ENCODE measurements at regions not wholly inside any gene's neighbourhood (a gene's known extent, or its start where the extent isn't known, plus 50 kb on each side); places are given as distances from the start of the nearest gene placed in this dataset.

DNA sequence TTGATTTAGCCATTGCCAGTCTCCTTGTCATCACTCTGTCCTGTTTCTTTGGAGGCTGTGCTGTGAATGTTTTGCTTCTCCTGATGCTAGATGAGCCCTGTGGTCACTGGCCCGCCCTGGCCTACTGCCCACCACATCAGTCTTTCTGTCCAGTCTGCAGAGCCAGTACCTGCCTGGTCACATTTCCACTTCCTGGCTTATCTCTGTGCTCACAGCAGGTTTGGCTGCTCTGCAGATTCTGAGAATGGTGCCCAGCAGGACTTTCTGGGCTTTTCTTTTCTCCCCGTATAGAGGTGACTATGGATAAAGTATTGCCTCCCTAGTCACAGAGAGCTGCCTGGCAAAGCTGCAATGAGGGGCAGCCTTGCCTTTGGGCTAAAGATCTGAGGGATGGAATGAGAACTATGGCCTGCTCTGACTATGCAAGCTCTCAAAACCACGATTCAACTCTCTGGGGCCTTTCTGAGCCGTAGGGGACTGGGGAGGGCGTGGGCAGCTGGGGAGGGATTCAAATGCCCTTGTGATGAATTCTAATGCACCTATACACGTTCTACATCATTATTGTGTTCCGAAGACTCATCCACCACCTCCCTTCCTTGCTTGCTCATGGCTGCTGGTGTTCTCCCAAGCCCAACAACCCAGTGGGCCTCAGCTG, 410.4 kb upstream of the NPVF start:
- no peak for DNase-seq

DNA sequence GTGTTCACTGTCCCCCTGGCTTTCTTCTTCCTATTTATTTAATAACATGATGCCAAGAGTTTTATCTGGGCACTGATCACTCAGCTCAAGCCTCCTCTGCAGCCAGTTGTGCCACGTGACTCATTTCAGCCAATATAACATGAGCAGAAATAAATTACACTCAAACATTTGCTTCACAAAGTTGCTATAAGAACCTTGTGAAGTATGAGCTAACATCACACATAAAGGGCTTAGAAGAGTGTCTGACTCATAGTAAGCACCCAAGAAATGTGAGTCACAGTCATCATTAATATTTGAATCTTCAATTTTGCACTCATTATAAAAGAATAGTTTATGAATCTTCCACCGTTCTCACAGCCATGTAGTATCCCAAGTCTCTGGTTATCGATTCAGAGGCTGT, 414.6 kb upstream of the NPVF start:
- DNase-seq, result no peak

DNA sequence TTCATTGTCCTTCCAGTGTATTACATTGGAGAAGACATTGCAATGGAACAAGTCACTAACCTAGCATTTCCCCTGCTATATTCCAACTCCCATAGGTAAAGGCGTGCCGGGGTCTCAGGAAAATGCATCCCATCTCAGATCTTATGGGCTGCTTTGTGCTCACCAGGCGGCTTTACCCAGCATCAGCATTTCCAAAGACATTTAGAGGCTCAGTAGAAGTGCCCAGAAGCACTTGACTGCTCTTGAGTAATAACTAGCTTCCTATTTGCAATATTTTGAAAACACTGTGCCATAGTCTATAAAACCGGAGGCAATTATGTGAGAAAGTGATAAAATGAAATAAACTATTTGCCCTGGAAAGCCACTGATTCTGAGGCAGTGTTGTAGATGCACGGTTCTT, 415.0 kb upstream of the NPVF start:
- no peak for DNase-seq

DNA sequence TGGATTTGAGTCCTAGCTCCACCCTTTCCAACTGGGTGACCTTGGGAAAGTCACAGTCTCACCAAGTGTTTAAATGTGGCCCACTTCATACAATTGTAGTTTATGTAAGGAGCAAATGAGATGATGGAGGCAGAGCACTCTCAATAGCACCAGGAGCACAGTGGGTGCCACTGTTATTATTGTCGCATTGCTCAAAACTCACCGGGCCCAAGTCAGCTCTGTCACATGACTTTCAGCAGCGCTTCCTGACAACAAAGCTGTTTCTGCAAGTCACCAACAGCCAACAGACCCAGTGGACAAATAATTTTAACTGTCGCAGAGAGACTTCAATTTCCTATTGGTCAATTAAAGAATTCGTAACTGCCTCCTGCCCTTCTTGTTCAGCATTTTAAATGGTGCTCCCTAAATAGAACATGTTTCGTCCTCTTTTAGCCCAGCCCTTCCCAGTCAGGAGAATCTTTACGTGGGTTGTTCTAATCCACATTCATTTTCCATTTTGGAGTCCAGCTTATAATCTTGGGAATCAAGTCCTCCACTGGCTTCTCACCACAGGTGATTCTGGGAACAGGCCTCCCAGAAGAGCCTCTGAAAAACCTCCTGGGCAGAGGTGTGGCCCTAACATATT, 415.6 kb upstream of the NPVF start:
- no peak for DNase-seq

DNA sequence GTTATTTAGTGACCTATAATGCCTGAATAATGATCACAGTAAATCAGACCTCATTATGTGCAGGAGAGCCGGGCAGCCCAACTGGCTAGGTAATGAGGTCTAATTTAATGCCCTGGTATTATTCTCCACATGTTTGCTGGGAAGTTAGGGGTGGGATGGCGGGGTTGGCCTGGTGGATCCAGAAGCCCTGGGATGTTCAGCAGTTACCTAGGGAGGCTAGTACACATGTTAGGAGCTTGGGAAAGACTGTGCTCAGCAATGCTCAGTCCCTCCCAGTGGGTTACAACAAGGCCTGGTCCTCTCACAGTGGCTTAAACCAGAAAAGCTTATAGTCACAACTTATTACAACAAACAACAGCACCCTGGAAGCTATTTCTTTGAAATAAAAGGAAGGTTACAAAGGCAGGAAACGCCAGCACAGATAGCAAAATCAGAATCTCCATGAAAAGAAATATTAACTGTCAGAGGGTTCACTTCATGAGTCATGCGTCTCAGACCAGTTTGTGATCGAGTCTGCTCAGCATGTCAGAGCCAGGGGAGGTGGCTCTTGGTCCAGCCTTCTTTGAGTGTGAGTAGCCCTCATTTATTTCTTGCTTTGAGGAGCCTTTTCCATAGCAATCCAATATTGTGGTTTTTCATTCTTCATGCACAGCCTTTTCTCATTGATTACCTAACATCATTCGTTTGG, 418.6 kb upstream of the NPVF start:
- no peak for DNase-seq

DNA sequence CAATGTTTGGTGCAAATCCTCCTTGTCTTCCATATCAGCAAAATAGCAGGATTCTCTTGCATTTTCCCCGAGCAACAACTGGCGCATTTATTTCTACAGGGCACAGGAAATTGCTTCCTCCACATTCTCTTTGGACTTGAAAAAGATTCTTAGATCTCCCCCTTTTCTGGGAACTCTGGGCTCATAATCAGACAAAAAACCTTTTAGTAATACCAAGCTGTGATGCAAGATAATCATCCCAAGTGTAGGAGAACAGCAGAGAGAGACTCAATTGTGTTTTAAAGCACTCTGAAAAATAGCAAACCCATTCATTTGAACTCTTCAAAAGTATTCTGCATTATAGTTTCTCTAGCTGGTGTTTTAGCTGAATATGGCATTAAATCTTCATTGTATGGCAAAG, 419.6 kb upstream of the NPVF start:
- peak; percentile 14 for DNase-seq

DNA sequence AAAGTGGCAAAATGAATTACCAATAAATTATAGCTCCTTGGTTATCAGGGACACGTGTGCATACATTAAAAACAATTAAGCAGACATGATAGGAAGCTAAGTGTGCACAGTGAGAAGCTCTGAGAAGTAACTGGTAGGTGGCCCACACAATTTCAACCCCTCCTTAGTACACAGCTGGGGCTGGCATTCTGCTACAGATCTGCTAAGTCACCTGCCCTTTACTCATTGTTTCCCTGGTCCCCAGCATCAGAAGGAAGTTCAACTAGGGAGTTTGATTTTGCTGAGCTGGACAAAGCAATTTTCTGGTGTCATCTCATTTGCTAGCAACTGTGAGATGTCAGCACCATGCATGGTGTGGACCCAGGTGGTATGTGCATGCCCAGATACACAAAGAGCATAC, 424.1 kb upstream of the NPVF start:
- DNase-seq, result no peak

DNA sequence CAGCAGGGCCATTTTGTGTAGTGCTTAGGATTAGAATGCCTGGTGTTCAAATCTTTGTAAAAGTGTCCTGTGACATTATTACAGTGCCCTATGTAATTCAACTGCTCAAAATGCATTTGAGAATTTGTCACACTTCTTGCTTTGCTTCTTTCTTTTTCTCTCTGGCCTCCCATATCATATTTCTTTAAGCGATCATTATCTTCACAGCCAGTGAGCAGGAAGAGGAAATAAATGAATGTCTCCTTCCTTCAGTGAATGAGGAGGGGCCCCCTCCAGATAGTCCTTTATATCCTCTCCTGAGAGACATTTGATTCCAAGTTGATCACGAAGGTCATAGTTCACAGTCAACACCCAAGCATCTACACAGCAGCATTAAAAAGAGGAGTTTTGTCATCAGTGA, 425.1 kb upstream of the NPVF start:
- DNase-seq, result peak; percentile 1

DNA sequence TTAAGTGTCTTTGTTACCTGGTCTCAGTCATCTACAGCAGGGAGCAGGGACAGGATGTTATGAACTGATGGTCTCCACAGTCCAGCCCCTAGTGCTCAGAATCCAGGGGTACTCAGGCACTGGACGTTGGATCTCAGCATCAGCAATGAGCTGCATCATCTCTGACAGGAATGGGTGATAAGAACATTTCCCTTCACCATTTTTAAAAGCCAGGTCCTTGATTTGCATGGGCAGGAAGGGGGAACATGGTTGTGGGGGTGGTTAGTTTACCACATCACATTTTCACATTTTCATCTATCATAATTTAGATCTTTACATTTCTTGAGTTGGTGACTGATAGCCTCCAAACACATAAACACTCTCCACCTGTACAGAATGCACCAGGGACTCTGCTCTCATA, 427.8 kb upstream of the NPVF start:
- no peak for DNase-seq

DNA sequence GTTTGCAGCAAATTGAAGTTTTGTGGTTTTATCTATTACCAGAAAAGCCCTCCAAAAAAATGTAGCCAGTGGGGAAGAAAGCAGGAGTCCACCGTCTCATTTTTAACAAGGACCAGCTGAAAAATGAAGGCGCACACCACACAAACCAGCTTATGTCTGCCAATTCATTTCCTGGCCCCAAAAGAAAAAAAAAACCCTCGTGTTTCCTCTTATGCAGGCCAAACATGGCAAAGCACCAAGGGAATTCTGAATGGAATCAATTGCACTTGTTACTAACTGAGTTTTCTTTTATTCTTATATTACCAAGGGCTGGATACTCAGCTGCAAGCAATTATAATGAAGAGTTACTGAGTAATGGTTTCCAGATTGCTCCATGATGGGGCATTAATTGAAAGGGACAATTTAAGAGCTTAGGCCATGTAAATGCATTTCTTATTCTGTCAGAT, 428.3 kb upstream of the NPVF start:
- no peak for DNase-seq

DNA sequence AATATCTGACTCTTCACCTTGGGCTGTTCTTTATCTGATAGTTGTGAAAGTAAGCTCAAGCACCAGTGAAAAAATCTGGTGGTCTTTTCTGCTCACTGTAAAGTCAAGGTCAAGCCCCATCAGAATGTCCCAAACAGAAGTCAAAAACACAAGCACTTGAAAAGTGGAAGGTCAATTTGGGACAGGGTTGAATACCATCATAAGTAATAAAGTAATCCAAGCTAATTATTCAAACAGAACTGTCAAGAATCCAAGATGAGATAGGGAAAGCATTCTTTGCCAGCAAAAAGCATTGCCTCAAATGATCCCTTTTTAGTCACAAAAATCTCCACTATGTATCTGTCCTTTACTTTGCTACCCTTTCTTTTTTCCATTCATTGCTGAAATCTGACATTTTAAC, 430.1 kb upstream of the NPVF start:
- DNase-seq, result no peak

DNA sequence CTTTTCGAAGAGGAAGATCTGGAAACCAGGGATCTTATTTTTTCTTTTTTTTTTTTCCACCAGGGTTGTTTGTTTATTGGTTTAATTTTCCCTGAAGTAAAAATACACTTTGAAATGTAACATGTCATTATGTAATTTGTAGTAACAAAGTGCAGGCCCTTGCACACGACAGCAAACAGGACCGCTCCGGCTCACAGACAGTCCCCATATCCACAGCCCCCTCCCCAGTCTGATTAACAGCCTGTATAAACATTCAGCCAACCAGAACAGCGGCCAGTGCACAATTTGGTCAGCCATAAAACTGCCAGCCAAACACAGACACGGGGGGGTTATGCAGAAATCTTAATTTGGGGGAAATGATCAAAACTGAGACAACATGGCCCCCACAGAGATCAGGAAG, 431.6 kb upstream of the NPVF start:
- DNase-seq, result no peak

DNA sequence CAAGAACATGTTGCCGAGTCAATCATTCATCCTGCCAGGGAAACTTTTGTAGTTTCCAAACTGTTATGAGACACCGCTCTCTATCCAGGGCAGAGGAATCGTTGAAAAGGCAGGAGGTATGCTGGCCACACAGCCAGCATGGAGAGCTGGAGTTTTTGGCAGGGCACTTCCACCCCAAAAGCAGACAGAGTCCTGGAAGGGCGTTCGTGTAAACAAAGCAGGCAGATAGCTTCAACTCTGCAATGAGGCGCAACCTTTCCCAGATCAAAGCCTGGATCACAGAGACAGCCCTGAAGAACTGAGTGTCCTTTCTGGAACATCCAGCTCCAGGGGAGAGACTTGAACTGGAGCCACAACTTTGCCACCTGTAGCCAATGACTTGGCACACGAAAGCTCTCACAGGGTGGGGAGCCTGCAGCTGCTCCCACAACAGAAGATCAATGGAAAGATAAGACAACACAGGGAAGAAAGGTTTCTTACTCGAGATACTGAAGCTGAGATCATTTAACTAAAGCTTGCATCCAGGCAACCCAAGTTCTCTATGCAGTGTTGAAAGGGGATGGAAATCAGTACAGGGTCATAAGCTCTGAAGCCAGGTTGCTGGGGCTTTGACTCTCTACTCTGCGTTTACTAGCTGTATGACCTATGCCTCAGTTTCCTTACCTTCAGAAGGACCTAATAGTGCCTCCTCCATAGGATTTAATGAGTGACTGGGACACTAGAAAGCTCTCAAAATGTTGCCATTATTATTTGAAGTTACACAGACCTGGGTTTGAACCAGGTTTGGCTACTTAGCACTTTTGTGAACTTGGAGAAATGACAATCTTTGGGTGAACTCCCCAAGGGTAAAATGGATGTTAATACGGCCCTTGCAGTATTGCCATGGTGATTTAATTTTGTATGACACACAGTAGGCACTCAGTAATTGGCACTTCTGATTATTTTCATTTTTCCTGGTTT, 434.8 kb upstream of the NPVF start:
- DNase-seq, result no peak

DNA sequence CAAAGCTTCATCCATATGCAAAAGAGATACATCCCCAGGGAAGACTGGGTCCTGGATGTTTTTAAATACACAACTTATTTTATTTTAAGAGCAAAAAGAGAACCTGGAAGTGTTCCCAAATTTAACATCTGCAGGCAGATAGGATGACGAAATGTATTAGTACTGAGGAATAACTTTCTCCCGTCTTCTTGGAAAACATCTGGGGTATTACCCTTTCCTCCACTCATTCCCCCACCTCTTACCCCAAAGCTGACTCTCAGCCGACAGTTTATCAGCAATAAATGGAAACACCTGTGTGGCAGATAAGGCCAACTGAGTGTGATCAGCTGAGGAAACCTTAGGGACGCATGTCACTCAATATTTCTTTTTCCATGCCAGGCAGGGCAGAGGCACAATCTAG, 435.6 kb upstream of the NPVF start:
- DNase-seq, result no peak

DNA sequence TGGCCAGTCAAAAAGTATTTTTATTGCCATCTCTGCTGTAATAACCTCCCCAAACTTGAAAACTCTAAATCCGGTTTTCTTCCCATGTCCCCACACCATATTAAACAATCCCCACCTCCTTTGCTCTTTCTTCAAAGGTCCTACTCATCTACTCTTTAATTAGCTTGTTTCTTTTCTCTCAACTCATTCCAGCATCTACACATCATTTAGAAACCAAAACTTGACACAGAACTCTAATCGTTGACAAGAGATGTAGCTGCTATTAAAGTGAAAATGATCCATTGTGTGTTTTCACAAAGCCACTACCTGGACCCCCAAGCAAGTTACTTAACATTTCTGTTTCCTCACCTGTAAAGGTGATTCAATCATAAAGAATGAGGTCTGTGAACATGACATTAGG, 436.3 kb upstream of the NPVF start:
- DNase-seq, result no peak

DNA sequence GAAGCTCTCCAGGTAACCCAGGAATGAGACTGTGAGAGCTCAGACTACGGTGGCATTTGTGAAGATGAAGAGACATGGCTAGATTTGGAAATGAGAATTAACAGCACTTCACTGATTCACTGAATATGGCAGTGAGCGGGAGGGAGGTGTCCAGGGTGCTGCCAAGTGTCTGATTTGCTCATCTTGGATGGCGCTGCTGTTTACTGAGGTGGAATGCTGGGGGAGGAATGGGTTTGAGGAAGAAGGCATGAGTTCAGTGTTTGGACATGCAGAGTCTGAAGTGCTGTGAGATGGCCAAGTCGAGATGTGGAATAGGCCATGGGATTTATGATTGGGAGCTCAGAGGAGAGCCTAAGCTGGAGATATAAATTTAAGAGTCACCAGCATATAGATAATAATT, 437.1 kb upstream of the NPVF start:
- DNase-seq, result no peak

DNA sequence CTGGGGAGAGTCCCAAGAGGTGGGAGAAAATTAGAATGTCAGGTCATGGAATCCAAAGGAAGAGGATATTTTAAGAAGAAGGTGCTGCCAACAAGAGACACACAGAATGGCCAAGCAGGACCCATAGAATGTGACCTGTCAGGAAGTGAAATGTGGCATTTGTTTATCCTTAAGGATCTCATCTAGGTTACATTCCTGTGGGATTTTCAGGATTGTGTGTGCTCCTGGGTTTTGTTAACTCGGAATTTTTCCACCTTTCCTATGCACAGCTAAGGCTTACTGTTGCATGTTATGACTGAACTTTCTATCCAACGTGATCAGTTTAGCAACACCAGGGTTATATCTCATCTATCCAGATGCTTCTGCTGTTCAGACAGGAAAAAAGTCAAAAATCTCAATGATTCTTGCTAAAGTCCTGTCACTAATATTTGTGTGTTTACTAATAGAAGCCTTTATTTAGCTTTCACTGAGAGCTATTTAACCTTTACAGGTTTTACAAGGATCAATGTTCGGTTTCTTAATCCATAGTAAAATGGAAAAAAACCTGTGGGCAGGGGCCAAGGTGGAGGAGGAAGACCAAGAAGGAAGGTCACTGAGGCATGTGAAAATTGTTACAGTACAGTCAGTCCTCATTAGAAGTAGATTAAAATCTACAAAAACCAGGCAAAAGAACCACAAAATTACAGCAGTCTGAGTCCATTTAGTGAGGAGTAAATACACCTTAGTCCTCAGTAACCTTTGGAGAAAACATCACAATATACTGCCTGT, 437.8 kb upstream of the NPVF start:
- DNase-seq, result no peak

DNA sequence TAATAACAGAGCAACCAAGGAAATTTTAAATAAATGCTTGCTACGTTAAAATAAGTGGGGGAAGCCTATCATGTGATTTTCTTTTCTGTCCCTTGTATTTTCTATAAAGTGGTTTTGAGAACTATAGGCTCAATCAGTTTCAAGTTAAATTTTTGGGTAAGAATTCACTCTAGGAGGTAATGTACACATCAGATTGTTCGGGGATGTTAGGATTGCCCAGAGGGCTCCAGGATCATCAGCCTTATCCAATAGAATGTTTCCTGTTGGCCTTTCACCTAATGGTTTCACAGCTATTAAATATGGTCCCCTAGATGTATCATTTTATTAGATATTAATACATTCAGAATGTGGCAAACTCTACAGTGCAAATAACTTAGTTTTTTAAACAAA, 438.4 kb upstream of the NPVF start:
- no peak for DNase-seq

DNA sequence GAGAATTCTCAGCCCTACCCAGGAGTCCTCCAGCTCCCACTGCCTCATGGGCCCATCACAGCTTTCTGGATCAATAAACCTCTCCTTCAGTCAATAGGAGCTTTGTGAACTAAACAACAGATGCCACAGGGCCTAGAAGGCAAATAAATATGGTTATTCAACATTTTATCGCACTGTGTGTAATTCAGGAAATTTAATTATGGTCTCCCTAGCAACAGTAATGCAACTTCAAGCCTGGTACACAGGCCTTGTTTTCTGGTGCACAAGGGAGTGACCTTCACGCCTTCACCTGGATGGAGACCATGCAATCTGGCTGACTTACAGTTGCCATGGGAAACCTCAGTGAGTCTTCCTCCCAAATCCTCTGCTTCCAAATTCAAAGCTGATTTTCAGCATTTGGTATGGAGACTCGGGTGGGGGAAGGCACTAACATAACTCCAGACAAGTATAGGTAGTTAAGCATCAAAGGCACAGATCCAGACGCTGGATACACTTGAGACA, 441.0 kb upstream of the NPVF start:
- no peak for DNase-seq

DNA sequence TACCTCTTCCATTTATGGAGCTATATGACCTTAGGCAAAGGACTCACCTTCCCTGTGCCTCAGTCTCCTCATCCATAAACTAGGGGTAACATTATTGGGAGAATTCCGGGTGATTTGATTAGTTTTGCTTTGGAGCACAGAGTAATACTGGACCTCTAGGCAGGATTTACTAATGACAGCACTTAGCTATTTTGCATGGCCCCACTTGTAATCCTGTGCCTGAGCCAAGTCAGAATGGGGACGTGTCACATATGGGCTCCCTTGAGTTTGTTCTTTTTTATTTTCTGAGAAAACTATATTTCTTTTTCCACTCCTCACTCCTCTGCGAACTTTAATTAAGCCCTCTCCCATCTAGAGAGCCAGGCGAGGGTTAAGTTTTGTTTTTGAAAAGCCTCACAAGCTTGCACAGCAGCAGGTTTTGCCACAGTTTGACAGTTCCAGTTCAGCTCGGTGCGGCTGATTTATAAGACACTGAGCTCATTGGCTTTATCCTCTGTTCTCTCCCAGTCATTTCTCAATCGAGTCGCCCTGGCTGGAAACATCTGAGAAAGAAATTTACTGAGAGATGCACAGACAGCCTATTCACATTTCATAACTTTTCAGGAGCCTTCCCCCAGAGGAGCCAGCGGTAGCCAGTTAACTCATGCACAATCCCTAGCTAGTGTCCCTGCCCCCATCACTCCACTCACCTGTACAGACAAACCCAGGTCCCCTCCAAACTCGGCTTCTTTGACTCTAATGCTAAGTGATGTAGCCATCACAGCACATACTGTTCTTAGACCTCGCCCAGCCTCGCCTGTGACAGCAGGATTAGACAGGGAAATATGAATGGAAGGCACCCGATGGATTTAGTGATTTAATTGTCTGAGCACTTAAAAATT, 441.9 kb upstream of the NPVF start:
- DNase-seq, result no peak

DNA sequence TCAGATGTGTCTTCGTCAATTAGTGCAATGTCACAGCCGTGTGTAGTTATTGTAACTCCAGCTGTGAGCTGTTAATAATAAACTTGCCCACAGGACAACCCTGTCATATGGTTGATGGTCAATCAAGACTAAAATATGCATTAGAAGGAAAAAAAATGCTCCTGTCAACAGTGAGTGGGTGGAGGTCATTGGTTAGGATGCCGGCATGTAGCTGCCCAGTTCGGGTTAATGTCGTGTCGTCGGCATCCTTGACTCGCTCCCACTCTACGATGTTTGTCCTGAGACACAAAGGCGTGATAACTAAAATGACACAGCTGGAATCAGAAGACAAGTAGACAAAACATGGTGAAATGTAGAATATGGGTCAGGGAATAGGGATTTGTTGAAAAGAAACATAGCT, 442.8 kb upstream of the NPVF start:
- no peak for DNase-seq
